ENCODE measurements at regions not wholly inside any gene's neighbourhood (a gene's known extent, or its start where the extent isn't known, plus 50 kb on each side); places are given as distances from the start of the nearest gene placed in this dataset.

DNA sequence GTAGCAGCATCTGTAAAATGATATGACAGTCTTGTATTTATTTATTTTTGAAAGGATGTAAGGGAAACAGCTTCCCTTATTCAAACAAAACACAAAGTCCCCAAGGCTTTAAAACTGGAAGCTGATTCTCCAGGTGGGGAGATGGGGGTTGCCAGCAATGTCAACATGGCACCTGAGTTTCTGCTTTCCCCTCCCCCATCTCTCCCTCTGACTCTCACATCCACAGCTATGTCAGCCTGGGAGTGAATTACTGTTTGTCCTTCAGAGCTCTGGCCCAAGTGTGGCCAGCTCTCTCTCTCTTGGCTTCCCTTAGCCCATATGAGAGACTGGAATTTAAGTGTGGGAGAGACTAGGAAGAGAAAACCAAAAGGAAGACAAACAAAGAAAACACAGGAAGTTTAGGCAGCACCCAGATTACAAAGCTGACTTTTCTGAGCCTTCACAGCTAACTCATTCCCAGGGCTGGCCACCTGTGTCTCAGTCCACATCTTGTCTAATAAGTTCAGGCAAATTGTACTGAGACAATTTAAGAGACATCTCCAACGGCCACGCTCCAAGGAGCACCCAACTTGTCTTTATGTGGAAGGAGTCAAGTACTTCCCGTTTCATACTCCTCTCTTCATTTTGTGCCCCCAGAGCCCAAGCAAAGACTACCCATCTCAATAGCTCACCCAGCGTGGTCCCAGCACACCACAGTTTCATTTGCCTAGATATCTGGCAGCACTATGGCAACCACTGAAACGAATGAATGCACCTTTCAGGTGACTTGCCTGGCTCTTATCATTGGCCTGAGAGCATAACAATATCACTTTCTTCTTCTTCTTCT lies 69.2 kb downstream of the SOX9 start:
- TF ChIP-seq, protein P1, sequence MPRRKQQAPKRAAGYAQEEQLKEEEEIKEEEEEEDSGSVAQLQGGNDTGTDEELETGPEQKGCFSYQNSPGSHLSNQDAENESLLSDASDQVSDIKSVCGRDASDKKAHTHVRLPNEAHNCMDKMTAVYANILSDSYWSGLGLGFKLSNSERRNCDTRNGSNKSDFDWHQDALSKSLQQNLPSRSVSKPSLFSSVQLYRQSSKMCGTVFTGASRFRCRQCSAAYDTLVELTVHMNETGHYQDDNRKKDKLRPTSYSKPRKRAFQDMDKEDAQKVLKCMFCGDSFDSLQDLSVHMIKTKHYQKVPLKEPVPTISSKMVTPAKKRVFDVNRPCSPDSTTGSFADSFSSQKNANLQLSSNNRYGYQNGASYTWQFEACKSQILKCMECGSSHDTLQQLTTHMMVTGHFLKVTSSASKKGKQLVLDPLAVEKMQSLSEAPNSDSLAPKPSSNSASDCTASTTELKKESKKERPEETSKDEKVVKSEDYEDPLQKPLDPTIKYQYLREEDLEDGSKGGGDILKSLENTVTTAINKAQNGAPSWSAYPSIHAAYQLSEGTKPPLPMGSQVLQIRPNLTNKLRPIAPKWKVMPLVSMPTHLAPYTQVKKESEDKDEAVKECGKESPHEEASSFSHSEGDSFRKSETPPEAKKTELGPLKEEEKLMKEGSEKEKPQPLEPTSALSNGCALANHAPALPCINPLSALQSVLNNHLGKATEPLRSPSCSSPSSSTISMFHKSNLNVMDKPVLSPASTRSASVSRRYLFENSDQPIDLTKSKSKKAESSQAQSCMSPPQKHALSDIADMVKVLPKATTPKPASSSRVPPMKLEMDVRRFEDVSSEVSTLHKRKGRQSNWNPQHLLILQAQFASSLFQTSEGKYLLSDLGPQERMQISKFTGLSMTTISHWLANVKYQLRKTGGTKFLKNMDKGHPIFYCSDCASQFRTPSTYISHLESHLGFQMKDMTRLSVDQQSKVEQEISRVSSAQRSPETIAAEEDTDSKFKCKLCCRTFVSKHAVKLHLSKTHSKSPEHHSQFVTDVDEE (CRISPR knock-in tag; IDR thresholded peaks at IDR 0.05): no peak
- TF ChIP-seq SNAI2 (CRISPR knock-in tag; IDR thresholded peaks at IDR 0.05): no peak
- no peak for TF ChIP-seq ZC3H10 (CRISPR knock-in tag; IDR thresholded peaks at IDR 0.05)
- TF ChIP-seq OSR1 (CRISPR knock-in tag; IDR thresholded peaks at IDR 0.05): no peak
- TF ChIP-seq ARNTL (CRISPR knock-in tag; IDR thresholded peaks at IDR 0.05; ENCODE audit: borderline replicate concordance, low read depth): no peak
- TF ChIP-seq, protein P2, sequence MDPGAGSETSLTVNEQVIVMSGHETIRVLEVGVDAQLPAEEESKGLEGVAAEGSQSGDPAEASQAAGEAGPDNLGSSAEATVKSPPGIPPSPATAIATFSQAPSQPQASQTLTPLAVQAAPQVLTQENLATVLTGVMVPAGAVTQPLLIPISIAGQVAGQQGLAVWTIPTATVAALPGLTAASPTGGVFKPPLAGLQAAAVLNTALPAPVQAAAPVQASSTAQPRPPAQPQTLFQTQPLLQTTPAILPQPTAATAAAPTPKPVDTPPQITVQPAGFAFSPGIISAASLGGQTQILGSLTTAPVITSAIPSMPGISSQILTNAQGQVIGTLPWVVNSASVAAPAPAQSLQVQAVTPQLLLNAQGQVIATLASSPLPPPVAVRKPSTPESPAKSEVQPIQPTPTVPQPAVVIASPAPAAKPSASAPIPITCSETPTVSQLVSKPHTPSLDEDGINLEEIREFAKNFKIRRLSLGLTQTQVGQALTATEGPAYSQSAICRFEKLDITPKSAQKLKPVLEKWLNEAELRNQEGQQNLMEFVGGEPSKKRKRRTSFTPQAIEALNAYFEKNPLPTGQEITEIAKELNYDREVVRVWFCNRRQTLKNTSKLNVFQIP (CRISPR knock-in tag; IDR thresholded peaks at IDR 0.05; ENCODE audit: borderline replicate concordance, low read depth): no peak
- TF ChIP-seq ZNF565 (CRISPR knock-in tag; conservative IDR thresholded peaks at IDR 0.05; ENCODE audit: low read depth): no peak
- TF ChIP-seq GLIS3 (CRISPR knock-in tag; IDR thresholded peaks at IDR 0.05): no peak
